Lower leg skin (tissue), 3 donors: ENCODE measurements at regions not wholly inside any gene's neighbourhood (a gene's known extent, or its start where the extent isn't known, plus 50 kb on each side); places are given as distances from the start of the nearest gene placed in this dataset.

Experiments used
- CTCF ChIP-seq, 3 donors: fragments of 450-650 bp; IDR thresholded peaks; one replicate each; pipeline ENCODE4 v1.5.1; 2016; ENCODE audit warnings: antibody characterized with exemption in 3 of 3, mild to moderate bottlenecking in 3 of 3, moderate library complexity in 2 of 3
- POLR2A ChIP-seq, 2 donors: fragments of 450-650 bp; IDR thresholded peaks; one replicate each; pipeline ENCODE4 v1.6.1; 2016 to 2017; ENCODE audit warnings: antibody characterized with exemption in 2 of 2, mild to moderate bottlenecking in 1 of 2, moderate library complexity in 1 of 2

- TF ChIP-seq CTCF (IDR thresholded peaks at IDR 0.05) = no peak
- TF ChIP-seq POLR2A (IDR thresholded peaks at IDR 0.05) = no peak
These were observed 276.0 kb downstream of the RPS24 start for GRCh38 chr10:78309536-78310237.
